A673 (cell line): ENCODE measurements at regions not wholly inside any gene's neighbourhood (a gene's known extent, or its start where the extent isn't known, plus 50 kb on each side); places are given as distances from the start of the nearest gene placed in this dataset.

Experiments used
- CTCF ChIP-seq: fragments of 300-800, 200-600 bp; sonication (generic); conservative IDR thresholded peaks from 2 replicates; pipeline ENCODE4 v1.5.1; 2017; ENCODE audit warnings: low read depth, mild to moderate bottlenecking, antibody characterized with exemption, low read length, moderate library complexity, mixed read lengths
- EZH2 ChIP-seq: fragments of 200-600 bp; sonication (generic); IDR thresholded peaks from 2 replicates; pipeline ENCODE4 v1.6.1; 2017; ENCODE audit warnings: borderline replicate concordance, low read depth, mild to moderate bottlenecking, mixed read lengths, antibody characterized with exemption, low read length; ENCODE audit not compliant: poor library complexity, severe bottlenecking

- TF ChIP-seq CTCF (no peak), EZH2 (no peak)
Measured at GRCh38 chr6:156676721-156677120, 100.5 kb upstream of the ARID1B start.
